Fibroblast of skin of left biceps (primary cell): ENCODE measurements at regions not wholly inside any gene's neighbourhood (a gene's known extent, or its start where the extent isn't known, plus 50 kb on each side); places are given as distances from the start of the nearest gene placed in this dataset.

Experiments
- DNase-seq, 2 experiments: peaks; one replicate each; pipeline ENCODE4 v3.0.0-alpha.2; 2013; ENCODE audit warnings: low read depth in 2 of 2

DNA sequence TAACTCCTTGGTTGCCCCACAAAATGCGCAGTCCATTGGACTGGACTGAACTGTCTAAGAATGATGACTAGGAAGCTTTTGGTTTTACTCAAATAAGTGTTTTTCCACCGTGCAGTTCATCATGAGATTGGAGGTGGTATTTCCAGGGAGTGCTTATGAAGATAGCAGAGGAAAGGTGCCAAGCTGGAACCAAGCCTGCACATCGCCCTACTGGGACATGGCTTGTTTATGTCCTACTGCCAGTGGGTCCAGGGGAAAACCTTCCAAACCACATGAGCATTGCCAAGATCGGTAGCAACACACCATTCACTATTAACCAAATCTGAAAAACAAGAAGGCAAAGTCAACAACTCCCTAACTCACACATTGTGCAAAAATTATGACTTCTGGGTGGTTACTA, 54.7 kb upstream of the DSCAM start:
- no peak for DNase-seq

GRCh38 chr21:40902299-40902698, 55.3 kb upstream of the DSCAM start:
- DNase-seq: no peak

GRCh38 chr21:40902993-40903392, 56.0 kb upstream of the DSCAM start:
- DNase-seq: no peak

DNA sequence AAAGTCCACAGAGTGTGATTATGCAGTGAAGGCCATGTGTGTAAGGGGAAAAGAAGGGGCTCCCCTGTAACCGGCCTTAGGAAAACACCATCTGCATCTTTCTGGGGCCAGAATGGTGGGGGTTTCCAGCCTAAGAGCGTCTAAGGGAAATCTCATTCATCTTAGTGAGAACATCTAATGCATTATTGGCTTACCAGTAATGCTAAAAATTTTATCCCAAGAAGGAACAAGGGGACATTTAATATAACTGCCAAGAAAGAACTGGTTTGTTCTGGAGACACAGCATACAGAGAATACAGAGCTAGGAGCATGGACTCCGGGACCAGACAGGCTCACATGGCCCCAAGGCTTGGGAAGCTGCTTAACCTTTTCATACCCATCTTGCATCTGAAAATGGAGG, 58.3 kb upstream of the DSCAM start:
- DNase-seq: no peak

- DNase-seq: no peak
These were observed 65.4 kb upstream of the DSCAM start for GRCh38 chr21:40912375-40912774.

- no peak for DNase-seq
These were observed 68.2 kb upstream of the DSCAM start for GRCh38 chr21:40915114-40915513.

DNA sequence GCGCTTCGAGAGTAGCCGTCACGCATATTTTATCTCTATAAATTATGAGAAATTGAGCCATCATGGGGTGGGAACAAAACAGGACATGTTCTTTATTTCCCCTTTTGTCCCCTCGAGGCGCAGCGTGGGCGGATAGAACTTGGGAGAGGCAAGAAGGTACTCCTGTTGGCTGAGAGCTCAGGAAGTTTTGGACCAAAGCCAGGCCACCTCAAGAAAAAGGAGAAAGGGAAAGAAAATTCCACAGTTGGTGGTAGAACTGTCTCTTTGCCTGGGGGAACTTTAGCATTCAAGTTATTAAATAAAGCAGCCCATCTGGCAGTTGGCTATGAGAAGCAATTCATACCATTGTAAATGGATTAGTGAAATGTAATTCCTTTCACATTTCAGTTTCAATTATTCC, 76.4 kb upstream of the DSCAM start:
- no peak for DNase-seq

DNA sequence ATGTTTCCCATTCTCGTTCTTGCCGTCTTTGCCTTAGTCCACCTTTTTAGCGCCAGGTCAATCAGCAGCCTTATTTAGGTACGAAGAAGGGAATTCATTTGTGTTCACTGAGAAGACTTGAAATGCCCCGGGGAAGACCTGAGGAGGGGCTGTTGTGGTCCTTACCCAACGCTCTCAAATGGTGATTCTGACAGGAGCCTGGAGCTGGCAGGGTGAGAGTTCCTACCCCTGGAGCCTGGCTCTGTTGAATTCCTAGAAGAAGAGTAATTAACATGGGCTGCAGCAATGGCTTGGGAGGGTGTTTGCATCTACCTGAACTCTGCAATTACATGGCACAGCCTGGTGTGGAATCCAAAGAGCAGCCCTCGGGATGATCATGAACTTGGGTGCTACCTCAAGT, 76.9 kb upstream of the DSCAM start:
- DNase-seq: no peak

GRCh38 chr21:40924641-40925040, 77.7 kb upstream of the DSCAM start:
- DNase-seq: no peak

GRCh38 chr21:40926238-40926637, 79.3 kb upstream of the DSCAM start:
- DNase-seq: no peak

GRCh38 chr21:40929833-40930232, 82.9 kb upstream of the DSCAM start:
- no peak for DNase-seq

DNA sequence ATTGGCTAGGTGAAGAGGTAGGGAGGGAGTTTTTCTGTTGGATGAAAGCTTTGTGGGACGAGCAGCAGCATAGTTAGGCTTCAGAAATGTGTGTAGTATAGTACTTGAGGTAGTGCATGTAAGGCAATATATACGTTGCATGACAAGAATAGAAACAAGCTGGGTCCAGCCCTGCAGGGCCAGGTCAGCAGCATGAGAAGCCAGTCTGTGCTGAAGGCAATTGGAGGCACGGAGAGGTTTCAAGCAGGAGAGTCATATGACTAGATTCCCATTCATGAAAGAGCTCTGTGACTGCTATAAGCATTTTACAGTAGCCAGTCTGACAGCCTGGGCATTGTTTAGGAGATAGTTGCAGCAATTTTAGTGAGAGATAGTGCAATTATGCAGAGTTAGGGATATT, 84.2 kb upstream of the DSCAM start:
- DNase-seq: no peak

DNA sequence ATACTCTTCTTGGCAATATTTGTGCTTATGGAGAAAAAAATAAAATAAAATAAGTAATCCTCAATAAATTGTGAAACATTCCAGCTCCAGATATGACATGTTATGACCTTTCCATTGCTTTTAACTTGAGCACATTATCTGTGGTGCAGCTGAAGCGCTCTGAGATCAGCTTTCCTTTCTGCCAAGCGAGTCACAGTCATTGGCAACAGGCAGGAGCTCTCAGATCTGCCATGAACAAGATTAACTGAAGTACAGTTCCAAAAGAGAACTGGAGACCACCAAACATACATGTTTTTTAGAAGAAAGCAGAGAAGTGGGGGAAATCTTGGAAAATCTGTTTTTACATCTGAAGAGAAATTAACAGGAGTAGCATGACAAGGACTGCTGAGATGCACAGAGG, 89.2 kb upstream of the DSCAM start:
- no peak for DNase-seq

- no peak for DNase-seq
These were observed 89.9 kb upstream of the DSCAM start for GRCh38 chr21:40936771-40937261.

- DNase-seq: no peak
These were observed 91.1 kb upstream of the DSCAM start for GRCh38 chr21:40938078-40938477.

GRCh38 chr21:40938611-40939010, 91.7 kb upstream of the DSCAM start:
- no peak for DNase-seq

- DNase-seq: no peak
These were observed 100.8 kb upstream of the DSCAM start for GRCh38 chr21:40947713-40948112.

DNA sequence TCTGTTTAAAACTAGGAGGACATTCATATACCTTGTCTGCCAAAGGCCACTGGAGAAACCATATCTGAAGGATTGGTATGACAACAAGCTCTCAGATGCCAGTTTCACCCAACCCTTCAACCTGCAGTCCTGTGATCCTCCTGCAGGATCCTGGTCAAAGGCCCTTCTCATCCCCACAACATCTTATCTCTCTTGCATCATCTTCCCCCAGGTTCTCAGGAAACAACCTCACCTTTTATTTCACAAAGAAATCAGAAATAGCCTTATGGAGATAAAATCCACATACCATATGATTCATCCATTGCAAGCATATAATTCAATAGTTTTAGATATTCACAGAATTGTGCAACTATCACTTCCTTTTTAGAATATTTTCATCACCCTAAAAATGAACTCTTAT, 104.0 kb upstream of the DSCAM start:
- DNase-seq: no peak

- no peak for DNase-seq
These were observed 105.8 kb upstream of the DSCAM start for GRCh38 chr21:40952551-40953323.

DNA sequence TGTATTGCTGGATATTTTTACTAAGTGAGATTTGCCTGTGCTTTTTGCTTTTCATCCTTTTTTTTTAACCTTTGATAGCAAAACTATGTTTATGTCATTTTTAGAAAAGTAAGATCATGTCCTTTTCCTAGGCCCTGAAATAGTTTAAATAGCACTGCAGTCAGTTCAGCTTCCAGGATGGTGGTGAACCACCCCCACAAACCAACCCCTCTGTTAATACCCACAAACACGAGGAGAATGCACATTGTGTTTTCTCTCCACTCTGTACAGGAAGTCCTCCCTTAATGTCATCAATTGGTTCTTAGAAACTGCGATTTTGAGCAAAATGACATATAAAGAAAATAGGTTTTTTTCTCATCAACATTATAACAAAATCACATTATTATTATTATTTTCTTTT, 117.7 kb upstream of the DSCAM start:
- DNase-seq: peak; percentile 19 to 21

DNA sequence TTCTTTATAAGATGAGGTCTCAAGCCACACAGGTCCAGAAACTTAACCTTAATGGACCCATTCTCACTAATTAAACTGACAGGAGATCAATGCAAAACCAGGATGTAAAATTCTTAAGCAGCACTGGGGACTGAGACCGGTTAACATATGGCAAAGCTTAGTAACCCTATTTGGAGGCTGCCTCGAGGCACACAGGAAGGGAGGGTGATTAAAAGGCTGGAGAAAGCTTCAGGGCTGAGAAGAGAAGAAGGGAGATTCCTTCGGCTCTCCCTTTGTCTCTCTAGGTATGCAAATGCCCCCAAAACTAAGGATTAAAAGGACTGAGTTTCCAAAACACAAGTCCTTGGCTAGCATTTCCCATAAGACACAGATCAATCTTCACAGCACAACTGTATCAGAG, 120.8 kb upstream of the DSCAM start:
- no peak for DNase-seq

- no peak for DNase-seq
These were observed 125.2 kb upstream of the DSCAM start for GRCh38 chr21:40972151-40972550.

DNA sequence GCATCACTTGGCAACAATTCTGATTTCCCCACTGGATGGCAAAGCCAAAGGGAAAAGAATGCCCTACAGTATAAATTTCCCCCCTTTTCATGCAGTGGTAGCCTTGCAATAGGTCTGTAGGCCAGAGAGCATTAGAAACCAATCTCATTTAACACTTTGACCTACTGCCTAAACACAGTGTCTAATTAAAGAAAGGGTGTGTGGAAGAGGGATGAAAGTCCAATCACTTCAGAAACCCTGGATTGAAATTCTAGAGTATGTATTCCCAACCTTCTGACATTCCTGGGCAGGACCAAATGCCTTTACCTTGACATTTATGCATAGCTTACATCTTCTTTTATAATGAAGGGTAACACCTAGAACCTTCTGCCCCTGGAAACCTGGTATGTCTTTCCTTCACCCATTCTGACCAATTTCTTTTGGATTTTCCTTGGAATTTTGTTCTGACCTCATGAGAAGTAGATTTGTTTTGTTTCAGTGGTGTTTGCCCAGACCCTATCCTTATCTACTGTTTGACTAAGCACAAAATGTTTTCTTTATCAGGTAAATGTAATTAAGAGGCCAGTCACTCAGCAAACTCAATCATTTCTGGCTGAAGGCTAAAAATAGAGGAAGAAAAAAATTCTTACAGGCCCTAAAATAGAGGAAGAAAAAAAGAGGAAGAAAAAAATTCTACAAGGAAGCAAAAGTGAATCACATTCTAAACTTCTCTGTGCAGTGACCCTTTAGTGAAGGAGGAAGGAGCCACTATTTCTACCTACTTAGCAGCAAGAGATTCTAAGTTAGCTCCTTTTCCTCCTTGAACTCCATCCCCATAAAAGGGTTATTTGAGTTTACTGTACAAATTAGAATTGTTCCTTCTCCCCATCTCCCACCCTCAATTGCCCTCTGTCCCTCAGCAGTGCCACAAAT, 129.5 kb upstream of the DSCAM start:
- DNase-seq: no peak
